ENCODE measurements at regions not wholly inside any gene's neighbourhood (a gene's known extent, or its start where the extent isn't known, plus 50 kb on each side); places are given as distances from the start of the nearest gene placed in this dataset.

DNA sequence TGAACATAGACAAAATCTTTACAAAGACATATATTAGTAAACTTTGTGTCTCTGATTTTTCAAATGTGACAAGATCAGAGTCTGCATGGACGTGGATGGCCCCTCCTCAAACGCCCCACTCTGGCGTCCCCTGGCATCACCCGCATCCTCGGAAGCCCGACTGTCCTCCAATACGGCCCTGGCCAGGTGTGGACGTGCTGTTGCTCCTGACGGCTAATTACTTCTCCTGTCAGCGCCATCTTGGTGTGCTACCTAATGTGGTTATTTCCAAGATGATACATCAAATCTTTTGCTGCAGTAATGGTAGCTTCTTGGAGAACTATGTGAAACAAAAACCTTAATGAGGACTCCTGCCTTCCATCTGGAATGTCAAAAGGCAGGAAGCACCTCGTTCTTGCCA is 747.4 kb upstream of the SALL3 start:
- no peaks in the 10 kb centered on the region for H3K4me1 ChIP-seq (ENCODE audit: low read depth)
- H3K36me3 ChIP-seq (ENCODE audit: low read depth) = no peaks in the 10 kb centered on the region
- no peak overlapping the region for H3K4me3 ChIP-seq
- no peak for TF ChIP-seq CTCF (IDR thresholded peaks at IDR 0.05)
- H3K9me3 ChIP-seq = peaks cover 15% of the 10 kb centered on the region
- ATAC-seq = no peak
- intact Hi-C loops (cut with DNase I, micrococcal nuclease) = no loop called here
- DNase-seq = no peak

DNA sequence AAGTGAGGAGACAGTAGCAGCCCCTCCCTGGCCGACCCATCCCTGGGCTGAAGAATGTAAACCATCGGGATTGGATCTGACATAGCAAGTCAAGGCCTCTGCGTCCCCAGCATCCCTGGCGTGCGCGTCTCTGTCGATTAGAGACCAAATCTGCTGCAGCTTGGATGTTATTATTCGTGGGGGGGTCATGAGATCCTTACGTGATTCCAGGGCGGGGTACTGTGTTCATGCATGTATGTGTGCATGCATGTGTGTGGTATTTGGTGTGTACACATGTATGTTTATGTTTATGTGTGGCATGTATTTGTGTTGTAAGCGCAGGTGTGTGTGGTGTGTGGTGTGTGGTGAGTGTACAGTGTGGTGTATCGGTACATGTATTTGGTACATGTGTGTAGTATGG is 741.8 kb upstream of the SALL3 start:
- H3K9me3 ChIP-seq = peaks cover 14% of the 10 kb centered on the region
- no peak for ATAC-seq

DNA sequence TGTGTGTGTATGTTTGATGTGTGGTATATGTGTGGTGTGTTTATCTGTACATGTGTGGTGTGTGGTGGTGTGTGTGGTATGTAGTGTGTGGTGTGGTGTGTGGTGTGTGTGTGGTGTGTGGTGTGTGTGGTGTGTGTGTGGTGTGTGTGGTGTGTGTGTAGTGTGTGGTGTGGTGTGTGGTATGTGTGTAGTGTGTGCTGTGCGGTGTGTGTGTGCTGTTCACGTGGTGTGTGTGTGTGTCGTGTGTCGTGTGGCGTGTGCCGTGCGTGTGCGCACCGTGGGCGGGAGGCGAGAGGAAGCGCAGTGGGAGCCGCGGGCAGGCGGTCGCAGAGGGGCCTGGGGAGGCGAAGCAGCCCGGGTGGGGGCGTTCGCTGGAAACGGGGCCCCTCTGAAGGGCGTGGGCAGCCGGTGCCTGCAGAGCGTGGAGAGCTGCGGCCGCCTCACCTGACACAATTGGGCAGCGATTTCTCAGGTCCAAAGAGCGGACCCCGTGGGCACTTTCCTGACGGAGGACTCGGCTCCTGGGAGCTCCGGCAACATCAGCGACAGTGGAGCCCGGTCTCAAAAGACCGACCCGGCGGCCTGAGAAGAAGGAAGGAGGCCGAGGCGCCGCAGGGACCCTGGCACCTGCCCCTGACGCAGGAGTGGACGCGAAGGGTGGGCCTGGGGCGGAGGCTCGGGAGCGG is 741.1 kb upstream of the SALL3 start:
- TF ChIP-seq CTCF (IDR thresholded peaks at IDR 0.05) = no peak
- intact Hi-C loops (cut with DNase I, micrococcal nuclease) = no loop called here
- Histone ChIP-seq H3K36me3 (ENCODE audit: low read depth) (no peaks in the 10 kb centered on the region), H3K4me1 (ENCODE audit: low read depth) (no peaks in the 10 kb centered on the region), H3K4me3 (no peak overlapping the region), H3K9me3 (peaks cover 14% of the 10 kb centered on the region)
- ATAC-seq (no peak), DNase-seq (no peak)

More for the DNA sequence above, 741.8 kb upstream of the SALL3 start:
- no peak for DNase-seq
- TF ChIP-seq CTCF (IDR thresholded peaks at IDR 0.05) = no peak
- intact Hi-C loops (cut with DNase I, micrococcal nuclease) = no loop called here
- no peak overlapping the region for H3K4me3 ChIP-seq
- H3K4me1 ChIP-seq (ENCODE audit: low read depth) = no peaks in the 10 kb centered on the region
- no peaks in the 10 kb centered on the region for H3K36me3 ChIP-seq (ENCODE audit: low read depth)

- Histone ChIP-seq H3K4me3 (no peak overlapping the region), H3K36me3 (ENCODE audit: low read depth) (no peaks in the 10 kb centered on the region), H3K9me3 (peaks cover 14% of the 10 kb centered on the region), H3K4me1 (ENCODE audit: low read depth) (no peaks in the 10 kb centered on the region)
- TF ChIP-seq CTCF (IDR thresholded peaks at IDR 0.05) = no peak
- ATAC-seq = no peak
- intact Hi-C loops (cut with DNase I, micrococcal nuclease) = no loop called here
- DNase-seq = no peak
Observed at GRCh38 chr18:78239090-78239457, 740.5 kb upstream of the SALL3 start.

- H3K9me3 ChIP-seq = peaks cover 14% of the 10 kb centered on the region
- DNase-seq (no peak), ATAC-seq (no peak)
- intact Hi-C loops (cut with DNase I, micrococcal nuclease) = no loop called here
- no peak for TF ChIP-seq CTCF (IDR thresholded peaks at IDR 0.05)
- H3K4me1 ChIP-seq (ENCODE audit: low read depth) = no peaks in the 10 kb centered on the region
- no peak overlapping the region for H3K4me3 ChIP-seq
- no peaks in the 10 kb centered on the region for H3K36me3 ChIP-seq (ENCODE audit: low read depth)
Observed at GRCh38 chr18:78240101-78240500, 739.5 kb upstream of the SALL3 start.
